HuH-7 (cell line): ENCODE measurements at regions not wholly inside any gene's neighbourhood (a gene's known extent, or its start where the extent isn't known, plus 50 kb on each side); places are given as distances from the start of the nearest gene placed in this dataset.

ENCODE experiments used
- DNase-seq: peaks from one replicate; pipeline ENCODE4 v3.0.0; 2011; ENCODE audit warnings: low spot score

DNA sequence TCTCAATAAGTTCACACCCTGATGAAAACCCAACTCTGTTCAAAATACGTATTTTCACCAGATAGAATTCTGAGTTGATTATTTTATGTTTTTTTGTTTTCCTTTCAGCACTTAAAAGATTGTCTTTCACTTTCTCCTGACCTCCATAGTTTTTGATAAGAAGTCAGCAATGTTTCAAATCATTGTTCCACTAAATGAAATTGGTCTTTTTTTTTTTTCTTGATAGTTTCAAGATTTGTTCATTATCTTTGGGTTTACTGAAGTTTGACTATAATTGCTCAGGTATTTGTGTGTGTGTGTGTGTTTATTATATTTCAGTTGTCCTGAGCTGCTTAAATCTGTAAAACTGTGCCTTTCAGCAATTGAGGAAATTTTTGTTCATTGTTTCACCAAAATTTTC lies 498.7 kb downstream of the TLE1 start:
- no peak for DNase-seq

DNA sequence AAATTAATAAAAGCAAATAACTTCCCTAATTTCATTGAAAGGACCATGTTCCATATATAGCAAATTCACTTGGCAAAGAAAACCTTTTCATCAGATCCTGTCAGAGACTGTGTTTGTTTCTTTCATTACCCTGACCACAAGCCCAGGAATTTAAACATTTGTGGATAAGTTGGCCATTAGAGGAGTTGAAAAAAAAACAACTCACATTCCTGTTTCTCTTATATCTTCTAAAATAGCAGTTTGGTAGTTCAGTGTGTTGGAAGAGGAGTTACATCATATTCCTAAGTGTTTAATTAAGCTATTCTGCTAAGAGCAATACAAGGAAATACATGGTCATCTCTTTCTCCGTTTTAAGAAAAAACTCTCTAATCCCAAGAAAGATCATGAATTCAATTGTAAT lies 505.6 kb downstream of the TLE1 start:
- no peak for DNase-seq

DNA sequence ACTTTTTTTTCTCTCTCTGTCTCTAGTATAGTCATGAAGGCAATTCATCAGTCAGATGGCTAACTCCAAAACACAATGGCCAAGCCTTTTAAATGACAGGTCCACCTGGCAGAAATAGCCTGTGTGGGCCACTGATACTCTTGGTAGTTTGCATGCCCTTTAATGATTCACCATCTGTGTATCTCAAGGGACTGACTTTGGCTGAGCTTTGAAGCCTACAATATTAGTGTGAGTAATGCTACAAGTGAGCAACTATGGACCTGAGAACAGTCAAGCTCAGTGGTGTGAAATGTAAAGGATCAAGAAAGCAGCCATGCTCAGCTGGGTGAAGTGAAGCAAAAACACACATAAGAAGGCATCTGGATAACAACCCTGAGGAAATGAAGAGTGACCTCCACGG lies 506.9 kb downstream of the TLE1 start:
- no peak for DNase-seq

DNA sequence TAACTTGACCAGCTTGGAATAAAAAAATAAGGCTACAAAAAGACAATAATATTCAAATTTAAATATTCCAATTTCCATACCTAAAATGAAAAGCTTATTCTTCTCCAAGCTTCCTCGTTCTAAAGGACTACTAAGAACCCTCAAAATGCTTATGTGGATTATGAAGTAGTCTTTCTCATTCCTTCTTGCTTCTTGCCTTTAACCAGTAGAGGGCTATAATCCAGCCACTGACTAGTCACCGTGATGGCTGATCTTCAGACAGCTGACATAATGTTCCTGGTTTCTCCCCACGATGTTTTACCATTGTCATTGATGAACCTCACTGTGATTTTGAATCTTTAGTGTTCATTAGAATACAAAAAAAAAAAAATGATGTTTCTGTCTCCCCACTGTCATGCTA lies 515.3 kb downstream of the TLE1 start:
- peak; percentile 6 for DNase-seq

DNA sequence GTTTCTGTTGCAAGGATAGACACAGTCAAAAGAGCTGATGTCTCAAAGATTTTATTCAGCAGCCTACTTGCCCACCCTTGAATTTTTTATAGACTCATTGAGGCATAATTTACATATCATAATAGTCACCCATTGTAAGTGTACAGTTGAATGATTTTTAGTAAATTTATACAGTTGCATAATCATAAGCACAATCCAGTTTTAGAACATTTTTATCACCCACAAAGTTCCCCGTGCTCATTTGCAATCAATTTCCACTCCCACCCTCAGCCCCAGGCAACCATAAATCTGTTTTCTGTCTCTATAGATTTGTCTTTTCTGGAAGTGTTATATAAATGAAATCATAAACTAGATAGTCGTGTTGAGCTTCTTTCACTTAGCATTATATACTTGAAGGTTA lies 517.7 kb downstream of the TLE1 start:
- no peak for DNase-seq

DNA sequence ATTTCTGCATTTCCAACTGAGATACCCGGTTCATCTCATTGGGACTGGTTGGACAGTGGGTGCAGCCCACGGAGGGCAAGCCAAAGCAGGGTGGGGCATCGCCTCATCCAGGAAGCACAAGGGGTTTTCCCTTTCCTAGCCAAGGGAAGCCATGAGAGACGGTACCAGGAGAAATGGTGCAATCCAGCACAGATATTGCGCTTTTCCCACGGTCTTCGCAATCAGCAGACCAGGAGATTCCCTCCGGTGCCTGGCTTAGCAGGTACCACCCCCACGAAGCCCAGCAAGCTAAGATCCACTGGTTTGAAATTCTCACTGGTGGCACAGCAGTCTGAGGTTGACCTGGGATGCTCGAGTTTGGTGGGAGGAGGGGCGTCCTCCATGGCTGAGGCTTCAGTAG lies 527.0 kb downstream of the TLE1 start:
- no peak for DNase-seq

DNA sequence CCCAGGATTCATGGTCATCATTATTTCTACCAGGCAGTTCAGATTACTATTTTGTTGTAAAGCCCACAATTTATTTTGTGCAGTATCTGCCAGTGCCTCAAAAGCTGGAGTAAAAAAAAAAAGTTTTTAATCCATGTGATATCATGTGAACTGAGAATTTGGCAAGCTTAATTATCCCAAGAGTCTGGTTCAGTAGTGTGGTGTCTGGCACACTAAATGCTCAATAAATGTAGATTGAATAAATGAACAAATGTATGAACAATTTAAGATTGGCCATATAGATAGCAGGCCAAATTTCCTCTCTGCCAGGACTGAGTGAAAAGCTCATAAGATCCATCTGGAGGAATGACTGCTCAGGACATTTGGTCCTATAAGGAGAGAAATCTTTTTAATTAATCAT lies 533.0 kb downstream of the TLE1 start:
- DNase-seq = no peak

DNA sequence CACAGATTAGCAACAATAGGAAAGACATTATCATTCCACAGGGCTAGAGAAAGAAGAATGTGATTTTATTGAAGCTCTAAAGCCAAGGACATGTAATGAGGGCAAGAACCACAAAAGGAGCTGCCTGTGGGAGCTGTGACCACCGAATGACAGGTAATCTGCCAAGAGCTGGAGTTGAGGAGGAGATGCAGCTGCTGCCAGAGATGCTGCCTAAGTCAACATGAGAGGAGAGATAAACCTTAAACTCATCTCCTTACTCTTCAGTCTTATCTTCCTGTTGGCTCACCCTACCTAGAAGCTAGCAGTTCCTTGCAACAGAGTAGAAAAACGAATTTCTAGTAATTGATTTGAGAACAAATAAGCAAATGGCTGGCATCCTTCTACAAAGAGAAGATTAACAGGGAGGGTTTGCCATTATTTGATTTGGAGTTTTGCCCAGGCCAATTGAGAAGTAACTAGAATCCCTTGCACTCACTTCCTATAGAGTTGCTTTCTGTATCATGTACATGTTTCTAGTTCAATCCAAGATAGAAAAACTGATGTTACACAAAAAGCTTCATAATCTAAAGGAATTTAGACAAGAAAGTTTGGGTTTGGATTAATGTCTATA lies 539.2 kb downstream of the TLE1 start:
- DNase-seq = no peak

DNA sequence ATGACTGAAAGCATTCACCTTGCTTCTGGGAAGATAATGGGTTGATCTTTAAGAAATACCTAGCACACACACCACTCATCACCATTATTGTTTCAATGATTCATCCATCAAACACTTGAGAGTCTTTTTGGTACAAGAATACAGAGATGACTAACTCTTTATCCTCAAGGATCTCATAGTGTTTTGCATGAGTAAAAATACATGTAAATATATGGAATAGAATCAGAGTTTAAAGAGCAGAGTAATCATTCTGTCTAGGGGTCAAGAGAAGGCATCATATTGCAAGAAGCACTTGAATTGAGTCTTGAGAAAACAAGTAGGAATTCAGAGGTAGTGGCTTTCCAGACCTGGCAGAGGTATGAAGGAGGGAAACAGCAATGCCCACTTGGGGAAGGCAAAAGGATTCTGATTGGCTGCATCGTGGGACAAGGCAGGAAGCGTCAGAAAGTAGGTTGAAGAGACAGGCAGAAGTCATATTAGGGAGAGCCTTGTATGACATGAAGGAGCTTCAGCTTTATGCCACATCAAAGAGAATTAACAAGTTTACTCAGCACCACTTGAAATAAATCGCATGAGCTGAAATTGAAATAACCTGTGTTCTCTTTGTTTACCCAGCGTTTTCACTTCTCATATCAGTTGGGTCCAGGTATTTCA lies 542.5 kb downstream of the TLE1 start:
- no peak for DNase-seq

DNA sequence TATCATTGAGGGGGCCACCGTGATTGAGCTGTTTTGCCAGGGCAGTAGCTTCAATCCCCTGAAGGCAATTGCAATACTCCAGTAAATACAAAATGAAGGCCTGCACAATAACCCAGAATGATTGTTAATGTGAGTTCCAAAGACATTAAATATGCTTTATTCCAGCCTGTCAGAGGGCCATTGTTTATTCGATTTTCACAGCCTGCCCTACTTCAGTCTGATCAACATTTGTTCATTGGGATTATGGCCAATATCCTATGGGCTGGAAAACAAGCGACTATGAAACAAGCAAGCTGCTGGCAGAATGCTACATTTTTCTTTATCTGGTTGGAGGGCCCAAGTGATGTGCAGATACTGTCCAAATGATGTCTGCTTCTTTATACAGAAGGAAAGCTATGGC lies 543.1 kb downstream of the TLE1 start:
- DNase-seq = no peak

DNA sequence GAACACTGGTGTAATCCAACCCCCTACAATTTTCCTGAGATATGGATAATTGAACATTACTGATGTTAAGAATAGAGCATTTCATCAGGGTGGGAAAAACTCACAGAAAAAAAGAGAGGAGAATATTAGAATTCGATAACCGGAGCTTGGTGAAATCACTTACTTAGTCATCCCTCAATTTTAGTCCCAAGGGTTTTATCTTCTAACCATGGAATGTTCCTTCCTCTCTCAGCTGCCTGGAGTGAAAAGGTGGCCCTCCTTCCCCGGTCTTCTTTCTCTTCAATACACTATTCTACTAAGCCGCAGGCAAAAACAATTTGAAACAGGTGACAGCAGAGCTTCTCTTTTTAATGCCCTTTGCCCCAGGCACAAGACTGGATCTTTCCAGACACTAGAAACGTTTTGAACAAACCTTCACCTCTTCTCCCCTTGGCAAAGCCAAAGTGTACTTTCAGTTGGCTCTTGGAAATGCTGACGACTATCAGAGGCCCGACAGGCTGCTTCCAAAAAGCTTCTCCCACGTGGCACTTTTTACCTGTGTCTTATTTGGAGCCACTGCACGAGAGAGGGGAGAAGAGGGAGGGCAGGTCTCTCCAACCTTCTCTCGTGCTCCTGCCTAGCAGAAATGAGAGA lies 543.9 kb downstream of the TLE1 start:
- DNase-seq = no peak

DNA sequence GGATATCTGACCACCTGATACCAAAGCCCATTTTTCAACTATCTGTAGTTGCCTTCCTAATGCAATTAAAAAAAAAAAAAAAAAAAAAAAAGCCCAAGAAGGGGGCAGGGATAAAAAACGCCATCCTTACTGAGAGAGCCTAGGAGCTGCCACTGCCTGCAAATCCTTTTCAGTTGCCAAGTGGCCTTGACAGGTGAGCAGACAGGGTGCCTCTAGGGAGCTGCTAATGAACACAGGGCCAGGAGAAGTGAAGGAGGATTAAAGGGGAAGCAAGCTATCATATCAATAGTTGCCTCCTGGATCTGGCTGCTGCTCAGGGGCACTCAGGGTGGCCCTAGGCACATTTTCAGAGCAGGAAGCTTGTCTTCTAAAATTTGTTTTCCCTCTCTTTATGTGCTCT lies 547.4 kb downstream of the TLE1 start:
- DNase-seq = no peak

DNA sequence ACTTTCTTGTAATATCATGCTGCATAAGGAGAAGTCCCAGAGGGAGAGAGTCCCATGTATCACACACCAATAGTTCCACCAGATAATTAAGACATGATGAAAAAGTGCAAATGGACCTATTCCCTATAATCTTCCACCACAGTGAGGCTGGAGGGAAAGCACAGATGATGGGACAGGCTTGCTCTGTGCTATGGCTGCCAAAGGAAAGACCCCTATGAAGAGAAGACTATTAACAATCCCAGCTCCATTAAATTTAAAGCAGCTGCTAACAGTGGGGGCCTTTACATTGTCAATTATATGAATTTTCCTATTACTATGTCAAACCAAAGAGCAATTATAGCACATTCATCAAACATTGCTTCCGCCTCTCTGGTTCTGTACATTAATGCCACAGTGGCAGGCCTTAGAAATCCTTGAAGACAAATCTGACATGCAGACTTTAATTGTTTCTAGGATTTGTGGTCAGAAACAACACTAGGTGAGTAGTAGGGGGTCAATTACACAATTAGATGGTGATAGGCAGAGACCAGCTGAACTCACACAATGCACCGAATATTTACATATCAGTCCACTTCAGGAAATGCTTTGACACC lies 551.3 kb downstream of the TLE1 start:
- no peak for DNase-seq

DNA sequence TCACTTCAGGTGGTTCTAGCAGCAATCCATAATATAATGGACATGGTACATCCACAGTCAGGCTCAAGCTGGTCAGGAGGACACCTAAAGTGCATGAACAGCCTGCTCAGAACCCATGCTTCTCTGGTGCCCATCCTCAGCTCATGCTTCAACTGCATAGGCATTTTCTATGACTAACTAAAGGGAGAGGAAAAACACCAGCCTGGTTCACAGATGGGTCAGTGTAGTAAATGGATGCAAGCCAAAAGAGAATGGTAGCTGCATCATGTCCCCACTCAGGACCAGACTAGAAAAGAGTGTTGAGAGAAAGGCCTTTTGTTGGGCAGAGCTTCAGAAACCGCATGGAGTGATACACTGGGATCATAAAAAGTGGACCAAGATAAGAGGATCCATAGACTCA lies 556.6 kb downstream of the TLE1 start:
- DNase-seq = no peak

DNA sequence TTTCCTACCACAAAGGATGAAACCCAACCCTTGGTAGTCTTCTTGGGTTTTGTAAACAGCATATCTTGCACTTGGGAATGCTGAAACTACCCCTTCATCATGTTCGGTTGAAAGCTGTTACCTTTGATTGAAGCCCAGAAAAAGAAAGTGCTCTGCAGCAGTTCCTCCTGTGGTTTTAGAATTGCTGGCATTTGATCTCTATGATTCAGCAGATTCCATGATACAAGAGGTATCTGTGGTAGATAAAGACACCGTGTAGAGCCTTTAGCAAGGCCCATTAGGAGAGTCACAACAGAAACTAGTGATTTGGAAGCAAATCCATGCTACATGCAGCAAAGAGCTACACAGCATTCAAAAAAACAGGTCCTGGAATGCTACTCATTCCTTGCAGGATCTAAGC lies 557.0 kb downstream of the TLE1 start:
- DNase-seq = no peak

DNA sequence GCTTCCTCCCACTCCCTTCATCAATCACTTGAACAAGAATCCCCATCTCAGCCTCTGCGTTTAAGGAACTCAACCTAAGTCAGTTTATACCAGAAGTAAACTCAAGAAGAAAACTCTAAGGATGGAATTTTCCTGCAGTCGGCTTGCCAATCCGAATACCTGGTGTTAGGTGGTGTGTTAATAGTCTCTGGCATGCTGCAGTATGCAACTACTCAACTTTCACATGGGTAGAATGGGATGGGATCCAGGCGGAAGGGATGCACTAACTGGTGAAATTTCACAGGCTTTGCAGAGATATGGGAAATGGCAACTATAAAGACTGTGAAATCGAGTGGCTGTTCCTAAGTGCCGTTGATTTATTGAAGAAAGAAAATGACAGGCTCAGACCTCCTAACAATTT lies 560.6 kb downstream of the TLE1 start:
- no peak for DNase-seq

DNA sequence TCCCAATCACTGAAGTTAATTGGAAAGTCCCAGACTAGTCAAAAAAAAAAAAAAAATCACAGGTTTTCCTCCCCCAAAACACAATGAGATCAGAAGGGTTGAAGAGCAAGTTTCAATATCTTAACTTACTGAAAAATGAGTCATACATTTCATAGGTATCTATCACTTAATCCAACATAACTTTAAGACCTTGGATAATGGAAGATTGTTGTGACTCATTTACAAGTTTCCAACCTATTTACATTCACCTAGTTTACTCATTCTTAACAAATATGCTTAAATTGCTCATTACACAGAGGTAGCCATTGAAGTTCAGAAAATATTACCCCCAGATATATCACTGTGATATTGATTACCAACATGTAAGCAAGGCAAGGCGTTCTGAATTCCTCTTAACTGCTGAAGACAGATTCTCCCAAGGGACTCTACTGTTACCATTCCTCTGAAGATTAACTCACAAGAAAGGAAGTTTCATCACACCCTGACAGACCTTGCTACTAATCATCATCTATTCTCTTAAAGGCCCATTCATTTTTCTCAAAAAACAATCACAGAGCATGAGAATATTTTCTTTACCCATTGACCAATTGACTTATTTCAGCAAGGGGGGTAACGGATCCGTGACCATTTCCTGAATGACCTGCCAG lies 563.8 kb downstream of the TLE1 start:
- DNase-seq = no peak

DNA sequence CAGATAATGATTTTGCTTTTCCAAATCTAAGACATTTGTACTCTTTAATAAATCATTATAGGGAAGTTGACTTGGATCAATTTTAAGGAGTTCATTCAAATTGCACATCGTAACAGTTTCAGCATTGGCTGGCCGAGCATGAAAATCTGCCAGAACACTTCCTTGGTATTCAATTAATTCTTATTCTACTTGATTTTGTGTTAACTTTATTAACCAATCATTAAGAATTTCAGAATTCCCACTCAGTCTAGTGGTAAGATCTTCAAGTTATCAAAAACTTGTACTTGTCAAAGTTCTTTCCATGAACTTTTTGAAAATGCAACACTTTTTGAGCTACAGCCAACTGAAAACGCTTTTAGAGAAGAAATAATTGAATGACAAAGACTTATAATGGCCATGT lies 565.8 kb downstream of the TLE1 start:
- no peak for DNase-seq

DNA sequence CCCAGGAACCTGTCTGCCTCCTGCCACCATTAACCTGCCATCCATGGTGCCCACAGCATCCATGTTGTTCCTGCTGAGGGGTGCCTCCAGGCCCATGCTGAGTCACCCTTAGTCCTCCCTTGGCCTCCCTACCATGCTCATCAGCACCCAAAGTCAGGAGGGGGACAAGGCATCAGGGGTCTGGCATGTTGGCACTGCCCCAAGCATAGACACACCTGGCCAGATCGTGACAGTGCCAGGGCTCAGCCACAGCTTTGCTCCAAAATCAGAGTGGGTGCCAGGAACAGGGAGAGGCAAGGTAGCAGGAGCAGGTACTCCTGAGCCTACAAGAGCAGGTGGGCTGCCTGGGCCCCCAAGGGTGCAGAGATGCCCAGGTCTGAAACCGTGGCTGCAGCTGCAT lies 566.6 kb downstream of the TLE1 start:
- DNase-seq = no peak

DNA sequence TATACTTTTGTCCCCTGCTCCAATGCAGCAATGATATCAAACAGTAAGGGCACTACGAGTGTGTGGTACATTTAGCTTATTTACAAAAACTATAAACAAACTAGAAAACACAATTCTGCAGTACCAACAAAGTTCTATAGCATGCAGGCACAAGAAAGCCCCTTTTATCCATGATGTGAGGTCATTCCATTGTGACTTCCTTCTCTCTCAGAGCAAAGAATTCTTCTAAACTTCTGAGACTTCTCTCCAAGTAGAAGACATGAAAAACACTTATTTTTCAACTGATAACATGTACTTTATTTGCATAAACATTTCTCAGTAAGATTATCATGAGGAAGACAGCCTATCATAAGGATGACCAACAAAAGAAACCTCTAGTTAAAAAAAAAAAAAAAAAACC lies 569.8 kb downstream of the TLE1 start:
- DNase-seq = no peak

DNA sequence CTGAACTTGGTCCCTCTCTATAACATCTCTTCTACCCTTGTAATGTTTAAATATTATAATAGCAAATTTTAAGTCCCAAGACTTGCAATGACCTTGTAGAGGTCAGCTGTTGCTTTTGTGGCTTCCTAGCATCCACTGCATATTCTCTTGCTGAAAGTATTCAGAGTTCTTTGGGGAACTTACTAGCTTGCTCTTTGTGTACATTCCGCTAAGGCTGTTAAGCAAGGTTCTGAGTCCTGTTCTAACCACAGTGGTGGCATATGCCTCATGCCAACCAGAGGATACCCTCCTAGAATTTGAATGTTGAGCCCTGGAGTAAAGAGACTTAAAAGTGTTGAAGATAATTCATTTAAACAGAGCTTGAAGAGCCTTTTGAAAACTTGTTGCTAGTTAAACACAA lies 570.9 kb downstream of the TLE1 start:
- no peak for DNase-seq

DNA sequence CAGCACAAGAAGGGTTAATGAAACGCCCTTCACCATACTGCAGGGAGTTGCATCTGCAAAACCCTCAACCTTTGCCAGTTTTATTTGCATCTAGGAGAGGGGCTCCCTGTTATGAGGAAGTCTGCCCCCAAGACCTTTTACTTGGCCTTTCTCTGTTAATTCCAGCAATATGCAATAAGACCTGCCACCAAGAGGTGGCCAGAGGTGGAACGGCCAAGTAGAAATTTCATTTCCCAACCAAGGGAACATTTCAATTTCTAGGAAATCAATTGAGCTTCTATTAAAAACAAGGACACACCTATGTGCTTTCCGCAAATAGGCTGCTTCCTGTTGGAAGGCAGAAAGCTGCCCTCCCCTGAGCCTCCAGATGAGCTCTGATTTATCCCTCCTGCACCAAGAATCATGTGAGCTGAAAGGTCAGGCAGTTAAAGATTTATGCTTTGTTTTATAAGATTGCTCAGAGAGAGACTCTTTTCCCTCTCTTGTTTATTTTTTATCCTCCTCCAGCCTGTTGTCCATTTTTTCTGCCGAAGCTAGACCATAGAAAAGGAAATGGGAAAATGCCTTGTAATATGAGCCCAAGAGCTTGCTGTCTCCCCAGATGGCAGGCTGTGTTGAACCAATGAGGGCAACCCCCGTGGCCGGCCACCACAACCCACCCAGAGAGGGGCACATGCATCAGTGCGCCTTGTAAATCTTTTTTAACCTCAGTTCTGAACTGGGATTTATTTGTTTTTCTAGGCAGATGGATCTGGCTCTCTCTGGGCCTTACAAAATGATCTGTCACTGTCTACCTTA lies 572.8 kb downstream of the TLE1 start:
- no peak for DNase-seq
